ENCODE measurements at regions not wholly inside any gene's neighbourhood (a gene's known extent, or its start where the extent isn't known, plus 50 kb on each side); places are given as distances from the start of the nearest gene placed in this dataset.
A peak's percentile ranks its signal among the peaks of the same experiment; 100 is the strongest.
"Not testable (repeated sequence)": the region's sequence is repeated elsewhere in the genome, so short reads cannot be mapped to it uniquely, and the experiment has no call there.

DNA sequence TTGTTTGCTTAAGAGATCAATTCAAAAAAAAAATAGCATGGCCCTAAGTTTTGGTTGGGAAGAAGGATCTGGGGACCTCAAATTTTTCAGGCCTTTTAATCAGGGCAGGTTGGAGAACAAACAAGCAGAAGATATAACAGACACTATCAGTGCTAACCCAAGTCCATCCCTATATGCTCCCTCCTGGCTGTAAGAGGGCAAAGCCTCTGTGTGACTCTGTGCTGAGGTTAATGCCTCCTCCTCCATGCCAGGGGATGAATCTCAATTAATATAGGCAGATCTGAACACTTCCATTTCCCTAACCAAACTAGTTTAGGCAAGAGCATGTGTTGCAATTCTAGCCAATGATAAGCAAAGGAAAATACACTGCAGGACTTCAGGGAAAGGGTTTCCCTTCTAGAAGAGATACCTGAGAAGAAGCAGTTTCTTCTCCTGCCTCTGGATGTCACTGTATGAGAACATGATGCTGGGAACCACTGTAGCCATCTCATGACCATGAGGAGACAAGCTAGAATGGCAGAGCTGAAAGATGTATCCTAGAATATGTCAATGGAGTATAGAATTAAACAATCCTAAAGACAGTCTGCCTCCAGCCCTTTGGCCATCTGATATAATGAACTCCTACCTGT, 76.0 kb downstream of the CHD9NB start:
- DNase-seq (ENCODE audit: low spot score) = peak; percentile 48

DNA sequence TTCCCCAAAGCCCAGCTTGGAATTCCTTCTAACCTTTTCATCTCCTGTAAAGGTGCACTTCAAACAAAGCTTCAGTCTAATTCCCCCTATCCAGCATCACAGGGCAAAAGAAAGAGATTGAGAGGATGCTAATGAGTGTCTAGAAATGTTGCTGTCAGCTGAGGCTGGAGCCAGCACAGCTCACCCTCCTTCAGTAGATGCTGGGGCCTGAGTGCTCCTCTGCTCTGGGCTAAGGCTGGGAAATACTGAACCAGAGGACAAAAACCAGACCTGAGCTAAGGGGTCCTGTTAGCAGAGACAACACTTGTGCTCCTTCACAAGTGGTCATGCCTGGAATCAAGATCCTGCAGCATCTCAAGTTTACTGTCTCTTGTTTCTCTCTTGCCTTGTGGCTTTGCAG, 85.0 kb downstream of the CHD9NB start:
- DNase-seq (ENCODE audit: low spot score) = no peak

DNA sequence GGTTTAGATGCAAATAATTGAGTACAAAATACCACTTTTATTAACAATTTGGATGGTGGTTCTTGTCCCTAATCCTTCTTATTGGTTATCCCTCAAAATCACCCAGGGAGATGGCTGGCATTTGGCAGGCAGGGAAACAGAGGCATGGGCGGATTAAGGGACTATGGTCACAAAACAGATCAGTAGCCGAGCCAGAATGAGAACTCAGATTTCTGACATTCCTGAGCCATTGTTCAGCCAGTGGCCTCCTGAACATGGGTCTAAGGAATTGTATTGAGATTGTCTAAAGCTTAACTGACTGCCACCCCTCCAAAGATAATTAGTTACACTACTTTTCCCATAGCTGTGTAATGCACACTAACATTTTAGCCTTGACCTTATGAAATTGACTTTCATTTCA, 88.4 kb downstream of the CHD9NB start:
- DNase-seq (ENCODE audit: low spot score) = no peak

DNA sequence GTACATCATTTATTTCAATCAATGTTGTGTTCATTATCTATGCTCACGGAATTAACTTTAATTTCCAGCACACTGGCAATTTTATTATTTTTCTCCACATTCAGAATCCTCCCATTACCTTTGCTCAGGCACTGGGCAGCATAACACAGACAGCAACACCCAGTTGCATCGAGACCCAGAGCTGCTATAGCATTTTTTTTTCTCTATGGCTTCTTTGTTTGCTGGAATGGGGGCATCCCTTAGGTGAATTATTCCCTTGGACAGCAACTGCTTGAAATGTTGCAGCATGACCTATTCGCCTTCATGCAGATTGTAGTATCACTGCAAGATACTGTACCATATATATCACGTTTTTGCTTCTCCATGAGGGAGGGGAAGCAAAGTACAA, 88.8 kb downstream of the CHD9NB start:
- no peak for DNase-seq (ENCODE audit: low spot score)

DNA sequence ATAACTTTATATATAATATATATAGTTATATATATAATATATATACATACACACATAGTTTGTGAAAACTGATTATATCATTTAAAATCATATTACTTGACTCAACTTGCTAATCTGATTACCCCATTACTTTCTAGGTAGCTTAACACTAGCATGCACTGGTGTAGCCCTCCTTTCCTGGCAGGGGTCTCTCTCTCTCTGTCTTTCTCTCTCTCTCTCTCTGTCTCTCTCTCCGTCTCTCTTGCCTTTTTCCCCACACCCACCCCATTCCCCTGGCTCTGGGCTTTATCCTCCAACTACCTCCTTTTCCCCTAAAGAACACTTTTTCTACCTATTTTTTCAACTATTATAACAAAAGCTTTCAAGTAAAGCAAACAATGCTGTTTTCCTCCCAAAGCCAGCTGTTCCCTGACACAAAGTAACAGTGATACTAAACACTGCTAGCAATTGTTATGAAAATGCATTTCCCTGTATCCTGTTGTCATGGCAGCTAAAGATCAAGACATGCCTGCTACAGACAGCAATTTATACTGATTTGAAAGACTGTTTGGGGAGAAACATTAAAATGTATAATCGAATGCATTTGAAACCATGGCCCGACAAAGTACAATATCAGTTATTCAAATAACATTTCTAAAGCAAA, 89.4 kb downstream of the CHD9NB start:
- no peak for DNase-seq (ENCODE audit: low spot score)

DNA sequence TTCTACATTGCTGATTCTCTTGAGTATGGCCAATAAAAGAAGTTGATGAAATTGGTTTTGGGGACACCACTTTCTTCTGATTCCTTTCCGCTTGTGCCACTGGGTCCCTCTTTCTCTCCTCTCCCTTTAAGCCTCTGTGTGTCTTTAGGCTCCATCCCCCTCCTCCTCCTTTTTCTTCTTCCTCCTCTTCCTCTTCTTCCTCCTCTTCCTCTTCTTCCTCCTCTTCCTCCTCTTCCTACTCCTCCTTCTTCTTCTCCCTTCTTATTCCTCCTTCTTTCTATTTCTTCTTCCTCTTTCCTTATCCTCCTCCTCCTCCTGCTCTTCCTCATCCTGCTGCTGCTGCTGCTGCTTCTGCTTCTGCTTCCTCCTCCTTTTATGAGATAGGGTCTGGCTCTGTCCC, 93.7 kb downstream of the CHD9NB start:
- DNase-seq (ENCODE audit: low spot score) = no peak

DNA sequence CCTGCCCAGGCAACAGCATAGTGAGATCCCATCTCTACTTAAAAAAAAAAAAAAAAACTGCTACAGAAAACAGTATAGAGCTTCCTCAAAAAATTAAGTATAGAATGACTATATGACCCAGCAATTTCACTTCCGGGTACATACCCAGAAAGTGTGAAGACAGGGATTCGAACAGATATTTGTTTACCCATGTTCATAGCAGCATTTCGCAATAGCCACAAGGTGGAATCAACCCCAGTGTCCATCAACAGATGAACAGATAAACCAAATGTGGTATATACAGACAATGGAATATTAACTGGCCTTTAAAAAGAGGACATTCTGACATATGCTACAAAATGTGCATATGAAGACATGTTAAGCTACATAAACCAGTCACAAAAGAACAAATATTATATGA, 95.5 kb downstream of the CHD9NB start:
- DNase-seq (ENCODE audit: low spot score) = no peak

DNA sequence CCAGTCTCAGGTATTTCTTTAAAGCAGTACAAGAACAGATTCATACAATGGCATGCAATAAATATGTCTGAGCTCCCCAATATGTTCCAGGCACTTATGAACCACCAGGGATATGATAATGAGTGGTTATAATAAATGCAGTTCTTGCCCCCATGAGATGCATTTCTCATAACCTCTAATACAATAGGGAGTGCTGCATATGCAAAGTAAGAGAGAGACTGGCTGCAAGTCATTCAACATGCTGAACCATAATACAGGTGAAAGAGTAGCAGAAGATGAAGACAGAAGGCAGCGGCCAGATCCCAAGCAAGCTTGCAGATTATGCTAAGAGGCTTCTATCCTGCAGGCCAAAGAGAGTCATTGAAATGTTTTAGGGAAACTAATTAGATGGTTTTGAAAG, 96.7 kb downstream of the CHD9NB start:
- no peak for DNase-seq (ENCODE audit: low spot score)

DNA sequence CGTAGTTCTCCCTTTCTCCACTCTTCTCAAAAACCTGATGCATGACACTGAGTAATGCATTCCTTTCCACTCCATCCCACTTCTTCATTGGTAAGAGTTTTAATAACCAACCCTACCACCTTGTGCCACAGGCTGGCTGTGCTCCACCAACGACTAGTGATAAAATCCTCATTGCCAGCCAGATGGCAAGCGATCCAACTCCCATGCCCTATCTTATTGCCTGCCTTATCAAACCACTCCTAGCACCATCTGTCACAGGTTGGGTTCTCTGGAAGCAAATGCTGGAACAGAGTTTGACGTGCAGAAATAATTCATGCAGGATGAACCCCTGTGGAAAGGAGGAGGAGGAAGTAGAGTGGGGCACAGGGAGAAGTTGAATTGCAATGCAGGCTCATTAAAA, 99.5 kb downstream of the CHD9NB start:
- no peak for DNase-seq (ENCODE audit: low spot score)

DNA sequence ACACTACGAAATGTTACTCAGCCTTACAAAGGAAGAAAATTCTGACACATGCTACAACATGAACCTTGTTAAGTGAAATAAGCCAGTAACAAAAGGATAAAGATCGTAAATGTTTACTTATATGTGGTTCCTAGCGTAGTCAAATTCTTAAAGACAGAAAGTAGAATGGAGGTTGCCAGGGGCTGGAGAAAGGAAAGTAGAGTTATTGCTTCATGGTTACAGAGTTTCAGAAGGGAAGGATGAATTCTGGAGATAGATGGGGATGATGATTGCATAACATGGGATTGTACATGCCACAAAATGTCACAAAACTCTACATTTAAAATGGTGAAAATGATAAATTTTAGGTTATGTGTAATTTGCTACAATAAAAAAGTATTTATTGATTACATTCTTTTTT, 103.8 kb downstream of the CHD9NB start:
- DNase-seq (ENCODE audit: low spot score) = no peak

DNA sequence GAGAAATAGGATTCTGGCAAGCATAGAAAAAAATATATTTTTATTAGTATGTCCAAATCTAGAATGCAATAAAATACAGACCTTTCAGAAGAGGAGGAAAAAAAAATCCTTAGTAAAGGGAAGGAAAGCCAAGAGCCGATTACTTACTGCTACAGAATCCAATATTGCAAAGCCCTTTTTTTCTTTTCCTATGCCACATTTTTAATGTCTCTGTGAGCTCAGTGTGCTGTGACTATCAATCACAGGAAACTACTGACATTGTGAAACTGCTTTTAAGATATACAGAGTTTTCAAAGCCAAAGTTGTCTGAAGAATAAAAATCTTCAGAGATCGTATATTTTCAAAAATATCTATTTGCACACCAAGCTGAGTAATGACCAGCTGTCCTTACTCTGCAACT, 120.4 kb downstream of the CHD9NB start:
- DNase-seq (ENCODE audit: low spot score) = no peak

DNA sequence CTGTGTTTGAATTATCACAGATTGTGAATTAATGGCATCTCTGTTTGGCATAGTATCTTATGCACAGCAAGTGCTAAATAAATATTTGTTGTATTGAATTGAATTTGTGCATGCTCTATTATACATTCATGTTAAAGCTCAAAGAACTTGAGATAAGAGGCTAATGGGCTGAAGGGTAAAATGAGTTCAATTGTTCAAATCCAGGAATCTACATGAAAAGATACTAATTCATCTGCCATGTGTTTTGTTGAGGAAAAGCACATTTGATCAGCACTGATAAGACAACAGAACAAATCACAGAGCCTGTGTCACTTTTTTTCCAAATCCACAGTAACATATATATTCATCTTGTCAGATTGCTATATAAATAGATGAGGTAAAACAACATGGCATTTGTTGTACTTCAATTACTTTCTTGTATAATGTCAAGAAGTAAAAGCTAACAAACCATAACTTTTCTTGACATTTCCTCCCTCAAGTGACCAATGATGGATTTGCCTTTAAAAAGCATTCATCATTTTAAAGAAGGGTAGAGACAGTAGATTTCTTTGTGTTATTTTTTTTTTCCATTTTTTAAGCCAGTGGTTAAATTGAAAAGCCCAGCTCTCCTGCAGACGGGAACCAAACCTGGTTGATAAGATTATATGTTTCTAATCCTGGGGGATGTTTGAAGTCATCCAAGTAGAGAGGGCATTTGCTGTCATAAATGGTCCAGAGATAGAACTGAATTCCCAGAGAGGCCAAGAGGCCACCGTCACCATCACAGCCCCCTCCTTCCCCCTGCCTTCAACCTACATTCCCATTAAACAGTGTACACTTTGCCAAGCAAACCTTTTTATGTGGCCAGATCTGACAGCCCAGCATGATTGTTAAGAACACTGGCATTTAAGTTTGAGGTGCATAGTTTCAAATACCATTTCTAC, 123.0 kb downstream of the CHD9NB start:
- DNase-seq (ENCODE audit: low spot score) = no peak

DNA sequence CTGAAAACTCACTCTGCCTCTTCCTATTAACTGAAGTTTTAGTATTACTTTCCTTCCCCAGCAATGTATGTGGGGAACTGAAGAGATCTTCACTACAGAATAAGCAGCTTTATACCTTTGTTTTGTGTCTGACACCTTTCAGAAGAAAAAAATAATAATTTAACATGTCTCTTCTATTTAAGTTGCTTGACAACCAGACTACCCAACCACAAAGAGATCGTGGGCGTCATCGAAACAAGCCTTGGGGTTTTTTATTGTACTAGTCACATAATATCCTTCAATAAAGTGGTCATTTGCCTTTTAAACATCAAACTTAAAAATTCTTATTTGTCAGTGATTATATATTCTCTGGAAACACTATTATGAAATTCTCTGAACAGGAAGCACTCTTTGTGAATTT, 123.7 kb downstream of the CHD9NB start:
- no peak for DNase-seq (ENCODE audit: low spot score)

DNA sequence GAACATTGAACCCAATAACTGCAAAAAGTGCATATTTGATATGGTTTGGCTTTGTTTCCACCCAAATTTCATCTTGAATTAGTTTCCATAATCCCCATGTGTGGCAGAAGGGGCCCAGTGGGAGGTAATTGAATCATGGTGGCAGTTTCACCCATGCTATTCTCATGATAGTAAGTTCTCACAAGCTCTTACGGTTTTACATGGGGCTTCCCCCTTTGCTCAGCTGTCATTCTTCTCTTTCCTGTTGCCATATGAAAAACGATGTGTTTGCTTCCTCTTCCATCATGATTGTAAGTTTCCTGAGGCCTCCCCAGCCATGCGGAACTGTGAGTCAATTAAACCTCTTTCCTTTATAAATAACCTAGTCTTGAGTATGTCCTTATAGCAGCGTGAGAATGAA, 127.6 kb downstream of the CHD9NB start:
- DNase-seq (ENCODE audit: low spot score) = no peak

DNA sequence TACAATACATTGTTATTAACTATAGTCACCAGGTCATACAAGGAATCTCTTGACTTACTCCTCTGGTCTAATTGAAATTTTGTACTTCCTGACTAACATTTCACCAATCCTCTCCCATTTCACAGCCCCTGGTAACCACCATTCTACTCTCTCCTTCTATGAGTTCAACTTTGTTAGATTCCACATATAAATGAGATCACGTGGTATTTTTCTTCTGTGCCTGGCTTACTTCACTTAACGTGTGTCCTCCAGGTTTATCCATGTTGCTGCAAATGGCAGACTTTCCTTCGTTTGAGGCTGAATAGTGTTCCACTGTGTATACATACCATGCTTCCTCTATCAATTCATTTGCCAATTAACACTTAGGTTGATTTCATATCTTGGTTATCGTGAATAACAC, 128.5 kb downstream of the CHD9NB start:
- no peak for DNase-seq (ENCODE audit: low spot score)

DNA sequence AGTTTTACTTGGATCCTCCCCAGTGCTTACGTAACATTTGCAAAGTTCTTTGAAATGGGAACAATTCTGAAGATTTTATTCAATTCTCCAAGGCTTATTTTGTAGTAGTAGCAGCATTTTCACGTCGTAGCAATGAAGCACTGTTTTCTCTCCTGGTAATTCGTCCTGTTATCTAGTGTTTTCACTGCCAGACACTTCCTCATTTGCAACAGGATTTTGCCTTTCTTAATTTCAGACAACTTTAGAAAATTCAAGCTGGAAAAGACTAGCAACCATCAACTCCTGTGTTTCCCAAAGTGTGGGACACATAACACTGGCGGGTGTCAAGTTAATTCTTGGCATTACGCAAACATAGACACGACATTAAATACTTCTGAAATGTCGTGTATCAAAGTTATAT, 131.6 kb downstream of the CHD9NB start:
- DNase-seq (ENCODE audit: low spot score) = no peak

DNA sequence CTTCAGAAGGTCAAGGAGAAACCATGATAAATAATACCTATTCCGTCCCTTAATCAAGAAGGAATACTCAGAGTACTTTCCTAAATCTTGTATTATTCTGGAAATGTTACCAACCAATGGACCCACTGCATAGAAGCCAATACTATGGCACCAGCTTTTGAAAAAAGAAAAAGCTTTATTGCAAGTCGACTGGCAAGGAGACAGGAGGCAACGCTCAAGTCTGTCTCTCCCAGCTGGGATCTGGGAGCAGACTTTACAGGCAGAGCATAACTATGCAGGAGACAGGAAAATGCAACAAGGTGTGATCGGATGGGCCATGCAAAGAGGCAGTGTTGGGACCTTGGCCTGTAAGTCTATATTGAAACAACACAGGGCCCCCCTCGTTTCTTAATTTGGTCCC, 132.4 kb downstream of the CHD9NB start:
- no peak for DNase-seq (ENCODE audit: low spot score)

DNA sequence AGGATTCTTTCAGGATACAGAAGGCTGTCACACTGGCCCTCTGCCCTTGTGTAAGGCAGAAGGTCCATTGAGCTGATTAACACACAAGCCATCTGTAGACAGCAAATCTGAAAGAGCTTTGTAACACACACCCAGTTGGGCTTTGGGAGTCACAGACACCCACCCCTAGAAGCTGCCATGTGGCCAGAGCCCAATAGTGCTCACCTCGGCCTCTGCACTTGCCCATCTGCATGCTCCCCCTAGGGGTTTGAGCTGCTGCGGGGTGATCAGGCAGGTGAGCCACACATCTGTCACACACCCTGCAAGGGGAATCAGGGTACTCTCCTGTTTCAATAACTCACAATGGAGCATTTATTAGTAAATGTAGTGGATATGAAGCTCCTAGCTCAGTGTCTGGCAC, 138.3 kb downstream of the CHD9NB start:
- DNase-seq (ENCODE audit: low spot score) = no peak

DNA sequence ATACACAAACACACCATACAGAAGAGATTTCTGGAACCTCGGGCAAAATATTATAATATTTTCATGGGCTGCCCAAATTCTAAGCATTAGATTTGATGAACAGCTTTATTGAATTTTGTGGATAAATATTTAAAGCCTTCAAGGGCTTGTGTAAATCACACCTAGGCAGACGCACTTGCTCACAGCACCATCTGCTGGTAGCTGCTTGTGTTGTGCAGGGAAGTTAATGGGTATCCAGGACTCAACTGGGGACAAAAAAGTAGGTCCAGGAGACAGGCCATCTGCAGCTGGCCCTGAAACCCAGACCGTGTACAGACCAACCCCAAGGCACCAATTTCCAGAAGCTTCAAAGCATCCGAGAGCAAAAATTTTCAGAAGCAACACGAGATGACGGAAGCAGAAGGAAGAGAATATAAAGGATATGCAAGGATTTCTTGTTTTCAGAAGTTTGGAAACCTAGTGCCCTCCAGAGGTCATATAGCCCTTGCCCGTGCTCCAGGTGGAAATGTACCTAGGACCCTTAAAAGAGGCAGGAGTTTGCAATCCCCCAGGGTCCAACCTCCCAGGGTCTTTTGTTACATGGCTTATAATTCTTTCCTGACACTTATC, 140.0 kb downstream of the CHD9NB start:
- peak; percentile 69 for DNase-seq (ENCODE audit: low spot score)

DNA sequence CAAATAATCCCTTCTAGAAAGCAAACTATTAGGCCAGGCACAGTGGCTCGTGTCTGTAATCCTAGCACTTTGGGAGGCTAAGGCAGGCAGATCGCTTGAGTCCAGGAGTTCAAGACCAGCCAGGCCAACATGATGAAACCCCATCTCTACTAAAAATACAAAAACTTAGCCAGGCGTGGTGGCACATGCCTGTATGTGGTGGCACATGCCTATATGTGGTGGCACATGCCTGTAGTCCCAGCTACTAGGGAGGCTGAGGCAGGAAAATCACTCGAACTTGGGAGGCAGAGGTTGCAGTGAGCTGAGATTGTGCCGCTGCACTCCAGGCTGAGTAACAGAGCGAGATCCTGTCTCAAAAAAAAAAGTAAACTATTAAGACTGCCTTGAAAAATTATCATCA, 144.6 kb downstream of the CHD9NB start:
- DNase-seq (ENCODE audit: low spot score) = not testable (repeated sequence)

DNA sequence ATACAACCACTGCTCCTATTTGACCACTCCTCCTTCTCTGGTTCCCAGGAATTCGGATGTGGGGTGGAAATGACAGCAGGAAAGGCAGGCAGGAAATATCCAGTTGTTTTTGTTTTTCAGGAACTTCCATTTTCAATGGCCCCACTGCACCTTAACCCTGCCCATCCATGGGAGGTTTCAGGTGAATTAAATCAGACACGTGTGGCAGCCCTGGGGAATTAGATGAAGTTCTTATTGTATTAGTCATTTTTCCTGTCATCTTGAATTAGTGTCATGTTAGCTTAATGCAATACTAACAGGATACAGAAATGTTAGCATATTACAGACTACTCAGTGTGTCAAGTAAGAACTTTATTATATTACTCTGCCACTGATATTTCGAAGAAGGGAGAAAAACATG, 146.4 kb downstream of the CHD9NB start:
- DNase-seq (ENCODE audit: low spot score) = no peak

DNA sequence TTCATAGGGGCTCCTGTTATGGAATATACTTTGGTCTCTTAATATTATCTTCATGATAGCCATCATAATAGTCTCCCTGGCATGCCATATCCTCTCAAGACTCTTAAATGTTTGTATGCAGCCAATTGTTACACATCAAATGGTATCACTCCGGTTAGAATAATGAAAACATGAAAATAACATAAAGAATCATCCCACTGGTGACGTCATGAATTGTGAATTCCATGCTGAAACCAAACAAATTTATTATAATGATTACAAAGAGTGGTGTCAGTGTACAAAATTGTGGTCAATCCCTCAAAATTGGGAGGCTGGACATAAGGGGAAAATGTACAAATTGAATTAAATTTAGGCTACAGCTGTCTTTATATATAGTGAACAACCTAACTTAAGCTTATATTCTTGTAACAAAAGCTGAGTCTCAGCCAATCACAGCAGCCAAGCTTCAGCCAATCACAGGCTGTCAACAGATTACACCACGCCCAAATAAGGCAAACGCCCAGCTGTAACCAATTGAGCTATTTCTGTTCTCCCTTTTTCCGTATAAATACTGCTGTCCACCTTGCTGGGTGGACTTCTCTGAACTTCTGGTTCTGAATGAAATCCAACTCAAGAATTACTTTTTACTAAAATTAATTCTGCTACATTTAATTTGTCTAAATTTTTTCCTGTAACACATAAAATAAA, 156.1 kb downstream of the CHD9NB start:
- DNase-seq (ENCODE audit: low spot score) = no peak
